HCT116 (cell line): ENCODE measurements at regions not wholly inside any gene's neighbourhood (a gene's known extent, or its start where the extent isn't known, plus 50 kb on each side); places are given as distances from the start of the nearest gene placed in this dataset.

Experiments used
- ATAC-seq: fragments of 200-7000 bp; cut with Tn5 transposase; 2 replicates; pipeline ENCODE4 v1.9.1; 2020; ENCODE audit warnings: mild to moderate bottlenecking, moderate library complexity
- BruUV-seq: library from RNA; stranded (reverse); fragments of 400-500 nt; replicated peaks from 2 replicates; lab custom pipeline; 2021; lab: Mats Ljungman, UMichigan
- CTCF ChIA-PET: fragments of 300-600 bp; sonication (Branson Sonifier 250); formaldehyde crosslinking; loops from one replicate; lab custom pipeline; 2021; ENCODE audit warnings: antibody characterized with exemption; lab: Charles Lee
- POLR2A ChIA-PET: fragments of 300-600, 350-600 bp; sonication (Branson Sonifier 250); formaldehyde crosslinking; loops from one replicate; lab custom pipeline; 2021; ENCODE audit warnings: antibody characterized with exemption; lab: Charles Lee
- RAD21 ChIA-PET, 2 experiments: fragments of 300-600 bp; sonication (Branson Sonifier 250); formaldehyde crosslinking; loops; one replicate each; lab custom pipeline; 2023; ENCODE audit warnings: low total read pairs in 2 of 2; ENCODE audit not compliant: uncharacterized antibody in 2 of 2, unreplicated experiment in 2 of 2, low non-redundant PET in 1 of 2; lab: Charles Lee
- DNase-seq: peaks from one replicate; pipeline ENCODE4 v3.0.0-alpha.2; 2010; ENCODE audit warnings: low read depth, low spot score
- H2AFZ ChIP-seq: fragments of 200-600 bp; shearing (Covaris generic), sonication (generic); 2 replicates; pipeline ENCODE4 v1.6.1; 2017; ENCODE audit warnings: low read depth, mixed run types, mixed read lengths, antibody characterized with exemption, low read length; ENCODE audit not compliant: poor library complexity, severe bottlenecking
- H3K27ac ChIP-seq: 2 replicates; pipeline ENCODE4 v1.5.1; 2012; ENCODE audit warnings: low read depth, low read length
- H3K27me3 ChIP-seq: fragments of 200-600 bp; sonication (generic); 2 replicates; pipeline ENCODE4 v1.6.1; 2016; ENCODE audit warnings: mixed run types, low read length, mixed read lengths; ENCODE audit not compliant: insufficient read depth
- H3K36me3 ChIP-seq, 2 experiments: fragments of 200-500 bp in 1 of 2; fragments of 200-600 bp in 1 of 2; sonication (Bioruptor generic) in 1 of 2; sonication (generic) in 1 of 2; 2 replicates each; pipeline versions ENCODE4 v1.5.1 to v1.6.1; 2014 to 2016; ENCODE audit warnings: low read length in 2 of 2, inconsistent platforms in 1 of 2, mixed read lengths in 1 of 2, mixed run types in 1 of 2; ENCODE audit not compliant: insufficient read depth in 2 of 2, control insufficient read depth in 1 of 2
- H3K4me1 ChIP-seq, 2 experiments: fragments of 200-600 bp in 1 of 2; sonication (generic) in 1 of 2; 2 replicates each; pipeline versions ENCODE4 v1.5.1 to v1.6.1; 2012 to 2017; ENCODE audit warnings: low read length in 2 of 2, inconsistent platforms in 1 of 2, mild to moderate bottlenecking in 1 of 2, mixed read lengths in 1 of 2, mixed run types in 1 of 2, moderate library complexity in 1 of 2; ENCODE audit not compliant: insufficient read depth in 2 of 2, control insufficient read depth in 1 of 2
- H3K4me2 ChIP-seq: fragments of 200-600 bp; sonication (generic); 2 replicates; pipeline ENCODE4 v1.6.1; 2017; ENCODE audit warnings: mixed run types, low read length, mixed read lengths
- H3K4me3 ChIP-seq, 2 experiments: fragments of 200-600 bp in 1 of 2; sonication (generic) in 1 of 2; replicated peaks in 1 of 2; 2 replicates each; pipeline ENCODE4 v1.5.1; 2011 to 2016; ENCODE audit warnings: low read length in 2 of 2, control low read depth in 1 of 2, low read depth in 1 of 2, mild to moderate bottlenecking in 1 of 2, mixed read lengths in 1 of 2, mixed run types in 1 of 2
- H3K79me2 ChIP-seq: fragments of 200-600 bp; sonication (generic); 2 replicates; pipeline ENCODE4 v1.6.1; 2017; ENCODE audit warnings: mild to moderate bottlenecking, mixed run types, low read length, moderate library complexity, mixed read lengths; ENCODE audit not compliant: insufficient read depth
- H3K9ac ChIP-seq: fragments of 200-600 bp; sonication (generic); 2 replicates; pipeline ENCODE4 v1.6.1; 2016; ENCODE audit warnings: low read length, mixed read lengths
- H3K9me2 ChIP-seq: fragments of 200-600 bp; sonication (generic), shearing (Covaris generic); 2 replicates; pipeline ENCODE4 v1.6.1; 2017; ENCODE audit warnings: mixed run types, mild to moderate bottlenecking, moderate library complexity; ENCODE audit not compliant: insufficient read depth
- H3K9me3 ChIP-seq, 2 experiments: fragments of 200-500 bp in 1 of 2; fragments of 200-600 bp in 1 of 2; sonication (Bioruptor generic) in 1 of 2; sonication (generic) in 1 of 2; 2 replicates each; pipeline ENCODE4 v1.6.1; 2014 to 2017; ENCODE audit warnings: low read length in 2 of 2, mixed read lengths in 2 of 2, inconsistent platforms in 1 of 2, low read depth in 1 of 2, mild to moderate bottlenecking in 1 of 2, mixed run types in 1 of 2, moderate library complexity in 1 of 2; ENCODE audit not compliant: control insufficient read depth in 1 of 2, insufficient read depth in 1 of 2
- H4K20me1 ChIP-seq: fragments of 200-600 bp; sonication (generic), shearing (Covaris generic); 2 replicates; pipeline ENCODE4 v1.6.1; 2017; ENCODE audit warnings: mixed run types, mild to moderate bottlenecking, moderate library complexity; ENCODE audit not compliant: insufficient read depth
- ATF3 ChIP-seq: IDR thresholded peaks from 2 replicates; pipeline ENCODE4 v1.6.1; 2012
- CBX3 ChIP-seq: IDR thresholded peaks from 2 replicates; pipeline ENCODE4 v1.6.1; 2012; ENCODE audit warnings: low read depth
- CEBPB ChIP-seq: IDR thresholded peaks from 2 replicates; pipeline ENCODE4 v1.6.1; 2012; ENCODE audit warnings: low read depth
- CTCF ChIP-seq, 3 experiments: fragments of 200-600 bp in 1 of 3; sonication (generic) in 1 of 3; IDR thresholded peaks in 2 of 3; conservative IDR thresholded peaks in 1 of 3; 2 replicates each; pipeline ENCODE4 v1.5.1; 2012 to 2017; ENCODE audit warnings: low read depth in 2 of 3, low read length in 2 of 3, antibody characterized with exemption in 1 of 3, borderline replicate concordance in 1 of 3, control low read depth in 1 of 3, mild to moderate bottlenecking in 1 of 3, mixed read lengths in 1 of 3, mixed run types in 1 of 3, moderate library complexity in 1 of 3; ENCODE audit not compliant: insufficient read depth in 1 of 3
- ELF1 ChIP-seq: IDR thresholded peaks from 2 replicates; pipeline ENCODE4 v1.6.1; 2012; ENCODE audit warnings: low read depth, borderline replicate concordance
- EZH2 ChIP-seq: fragments of 200-600 bp; sonication (generic); IDR thresholded peaks from 2 replicates; pipeline ENCODE4 v1.6.1; 2017; ENCODE audit warnings: antibody characterized with exemption, mixed run types
- FOSL1 ChIP-seq: IDR thresholded peaks from 2 replicates; pipeline ENCODE4 v1.6.1; 2012; ENCODE audit warnings: low read depth
- JUND ChIP-seq: IDR thresholded peaks from 2 replicates; pipeline ENCODE4 v1.6.1; 2012
- MAX ChIP-seq: IDR thresholded peaks from 2 replicates; pipeline ENCODE4 v1.6.1; 2012
- POLR2A ChIP-seq: IDR thresholded peaks from 2 replicates; pipeline ENCODE4 v1.7.0; 2011; ENCODE audit warnings: borderline replicate concordance; ENCODE audit not compliant: insufficient read depth, insufficient read length; ENCODE audit errors: extremely low read depth
- POLR2AphosphoS5 ChIP-seq: IDR thresholded peaks from 2 replicates; pipeline ENCODE4 v1.6.1; 2011; ENCODE audit warnings: mild to moderate bottlenecking, low read depth, low read length, moderate library complexity
- RAD21 ChIP-seq: IDR thresholded peaks from 2 replicates; pipeline ENCODE4 v1.6.1; 2012; ENCODE audit warnings: low read depth, mild to moderate bottlenecking
- SIN3A ChIP-seq: IDR thresholded peaks from 2 replicates; pipeline ENCODE4 v1.6.1; 2012; ENCODE audit warnings: low read depth
- SP1 ChIP-seq: IDR thresholded peaks from 2 replicates; pipeline ENCODE4 v1.6.1; 2012; ENCODE audit warnings: low read depth
- TCF7L2 ChIP-seq: IDR thresholded peaks from 2 replicates; pipeline ENCODE4 v1.7.0; 2011; ENCODE audit warnings: borderline replicate concordance, inconsistent platforms; ENCODE audit not compliant: insufficient read depth, insufficient read length; ENCODE audit errors: extremely low read depth
- YY1 ChIP-seq: IDR thresholded peaks from 2 replicates; pipeline ENCODE4 v1.6.1; 2011; ENCODE audit warnings: low read length, low read depth, moderate library complexity, mild to moderate bottlenecking; ENCODE audit not compliant: insufficient replicate concordance; ENCODE audit errors: extremely low read depth
- ZBTB33 ChIP-seq: IDR thresholded peaks from 2 replicates; pipeline ENCODE4 v1.6.1; 2011; ENCODE audit warnings: mild to moderate bottlenecking, low read length, moderate library complexity; ENCODE audit not compliant: insufficient replicate concordance; ENCODE audit errors: extremely low read depth
- ZFX ChIP-seq: fragments of 450-650 bp; IDR thresholded peaks from 2 replicates; pipeline ENCODE4 v1.6.1; 2017
- ZNF274 ChIP-seq: fragments of 200-500 bp; sonication (Bioruptor generic); IDR thresholded peaks from 2 replicates; pipeline ENCODE4 v1.6.1; 2014; ENCODE audit warnings: mild to moderate bottlenecking, low read depth, low read length, inconsistent platforms
- intact Hi-C: fragments of 100-400 bp; cut with micrococcal nuclease; formaldehyde crosslinking; loops from 2 replicates; pipeline ENCODE4 v1.10.0; 2022

- DNase-seq: no peak
- H3K4me3 ChIP-seq: no peak overlapping the region
- no peaks in the 10 kb centered on the region for H3K36me3 ChIP-seq
- H3K4me1 ChIP-seq: no peaks in the 10 kb centered on the region
- H2AFZ ChIP-seq: no peak overlapping the region
- no peaks in the 10 kb centered on the region for H3K9me2 ChIP-seq
- no peak overlapping the region for H3K27ac ChIP-seq
- CTCF ChIA-PET: no interaction called here
- intact Hi-C loops: no loop called here
- RAD21 ChIA-PET: no interaction called here
- no peak for ATAC-seq
- no peaks in the 10 kb centered on the region for H3K79me2 ChIP-seq
- TF ChIP-seq SIN3A: no peak
- TF ChIP-seq MAX: no peak
- TF ChIP-seq POLR2AphosphoS5: no peak
- no peak for TF ChIP-seq FOSL1
- TF ChIP-seq JUND: no peak
- no peak for TF ChIP-seq ZFX
- TF ChIP-seq CTCF (IDR thresholded peaks at IDR 0.05 in 2 of 3, conservative IDR thresholded peaks at IDR 0.05 in 1 of 3; ENCODE audit: borderline replicate concordance in 1 of 3, insufficient read depth in 1 of 3, low read depth in 2 of 3, low read length in 2 of 3): no peak
- TF ChIP-seq CBX3: no peak
- TF ChIP-seq ZNF274: no peak
- no peak for TF ChIP-seq ELF1
- TF ChIP-seq POLR2A: no peak
- TF ChIP-seq ATF3: no peak
- no peak for TF ChIP-seq YY1
- no peak for TF ChIP-seq CEBPB
- no peak for TF ChIP-seq ZBTB33
- no peak for TF ChIP-seq RAD21
- no peak for TF ChIP-seq SP1
- no peak for TF ChIP-seq EZH2
- TF ChIP-seq TCF7L2: no peak
- no peak overlapping the region for H3K9ac ChIP-seq
- no peaks in the 10 kb centered on the region for H4K20me1 ChIP-seq
- peaks cover 20% of the 10 kb centered on the region for H3K27me3 ChIP-seq
- POLR2A ChIA-PET: no interaction called here
- no TSS peak for BruUV-seq
- H3K9me3 ChIP-seq: no peaks in the 10 kb centered on the region
- H3K4me2 ChIP-seq: no peak overlapping the region
Measured at GRCh38 chr2:45070113-45070652, 60.9 kb upstream of the SIX2 start.
